Lung microvascular endothelial cell (primary cell): ENCODE measurements at regions not wholly inside any gene's neighbourhood (a gene's known extent, or its start where the extent isn't known, plus 50 kb on each side); places are given as distances from the start of the nearest gene placed in this dataset.
A peak's percentile ranks its signal among the peaks of the same experiment; 100 is the strongest.

ENCODE experiments used
- DNase-seq, 2 donors: peaks; one replicate each; pipeline versions ENCODE4 v3.0.0 to v3.0.0-alpha.2; 2010; ENCODE audit warnings: low read depth in 2 of 2

DNA sequence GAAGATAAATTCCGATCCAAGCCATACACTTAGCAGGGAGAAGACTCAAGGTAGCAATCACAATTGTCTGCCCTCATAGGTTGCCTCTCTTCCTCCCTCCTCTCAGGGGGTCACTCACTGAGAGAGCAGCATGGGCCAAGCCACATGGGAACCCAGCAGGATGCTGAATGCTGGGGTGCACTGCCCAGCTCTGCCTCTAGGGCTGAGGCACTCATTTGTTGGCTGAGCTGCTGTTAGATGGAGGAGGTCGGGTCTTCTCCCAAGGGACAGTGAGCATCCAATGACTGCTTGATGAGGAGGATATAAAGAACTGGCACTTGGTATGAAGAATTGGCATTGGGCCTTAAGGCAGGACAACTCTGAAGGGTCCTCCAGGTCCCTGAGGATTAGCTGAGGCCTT, 418.8 kb downstream of the SIPA1L2 start:
- DNase-seq = no peak

DNA sequence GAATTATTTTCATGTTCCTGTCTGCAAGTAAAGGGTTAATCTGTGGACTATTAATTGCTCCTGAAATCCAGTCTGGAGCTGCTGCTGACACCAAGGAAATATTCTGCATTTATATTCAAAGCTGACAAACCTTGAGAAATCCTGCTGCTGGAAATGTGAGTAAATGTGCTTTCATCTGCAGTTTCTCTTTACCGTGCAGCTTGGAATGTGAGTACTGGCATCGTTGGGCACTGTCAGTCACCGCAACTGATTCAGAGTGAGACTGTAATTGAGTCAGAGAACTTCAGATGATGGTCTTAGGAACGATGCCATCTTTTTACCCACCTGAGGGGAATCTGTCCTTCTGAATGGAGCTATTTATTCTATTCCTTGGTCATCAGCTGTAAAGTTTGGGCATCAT, 420.6 kb downstream of the SIPA1L2 start:
- DNase-seq = no peak

DNA sequence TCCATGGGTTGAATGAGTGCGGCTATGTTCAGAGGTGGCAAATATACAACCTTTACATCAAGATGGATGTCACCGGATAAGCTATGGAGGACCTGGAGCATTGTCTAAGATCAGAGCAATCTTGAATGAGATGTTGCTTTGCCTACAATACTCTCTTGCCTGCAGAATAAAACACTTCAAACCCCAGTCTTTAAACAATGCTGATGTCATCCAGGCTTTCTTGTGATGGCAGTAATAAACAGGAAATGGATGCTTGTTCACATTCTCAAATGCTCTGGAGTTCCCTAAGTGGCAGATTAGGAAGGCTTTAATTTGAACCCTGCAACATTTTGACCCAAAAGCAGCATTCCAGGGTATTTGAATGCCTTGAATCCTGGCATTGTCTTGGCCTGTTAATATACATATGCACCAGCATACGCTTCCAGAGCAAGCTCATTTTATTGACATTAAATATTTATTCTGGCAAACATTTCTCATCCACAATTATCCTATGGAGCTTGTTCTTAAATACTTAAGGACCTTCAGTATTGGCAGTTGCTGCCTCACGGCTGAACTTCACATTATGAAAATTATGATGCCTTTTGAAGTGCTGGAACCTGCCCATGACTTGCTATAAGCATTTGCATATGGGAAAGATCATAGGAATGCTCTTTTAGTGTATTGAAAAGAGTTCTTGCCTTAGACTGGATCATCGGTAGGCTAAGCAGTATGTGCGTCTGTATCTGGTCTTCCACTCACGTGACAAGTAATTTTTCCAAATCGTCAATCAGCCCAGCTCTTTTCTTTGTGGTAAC, 422.7 kb downstream of the SIPA1L2 start:
- DNase-seq = peak in 1 of 2 donors; percentile 6

DNA sequence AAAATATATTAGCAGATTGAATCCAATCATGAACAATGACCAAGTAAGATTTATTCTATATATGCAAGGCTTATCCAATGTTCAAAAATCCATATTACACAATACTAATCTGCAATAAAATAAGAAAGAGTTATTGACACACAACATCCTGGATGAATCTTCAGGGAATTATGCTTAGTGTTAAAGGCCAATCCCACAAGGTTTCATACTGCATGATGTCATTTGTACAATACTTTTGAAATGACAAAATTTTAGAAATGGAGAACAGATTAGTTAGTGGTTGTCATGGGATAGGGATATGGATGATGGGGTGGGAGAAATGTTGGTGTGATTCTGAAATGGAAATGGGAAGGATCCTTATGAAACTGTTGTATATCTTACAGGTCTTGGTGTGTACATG, 425.7 kb downstream of the SIPA1L2 start:
- DNase-seq = no peak

DNA sequence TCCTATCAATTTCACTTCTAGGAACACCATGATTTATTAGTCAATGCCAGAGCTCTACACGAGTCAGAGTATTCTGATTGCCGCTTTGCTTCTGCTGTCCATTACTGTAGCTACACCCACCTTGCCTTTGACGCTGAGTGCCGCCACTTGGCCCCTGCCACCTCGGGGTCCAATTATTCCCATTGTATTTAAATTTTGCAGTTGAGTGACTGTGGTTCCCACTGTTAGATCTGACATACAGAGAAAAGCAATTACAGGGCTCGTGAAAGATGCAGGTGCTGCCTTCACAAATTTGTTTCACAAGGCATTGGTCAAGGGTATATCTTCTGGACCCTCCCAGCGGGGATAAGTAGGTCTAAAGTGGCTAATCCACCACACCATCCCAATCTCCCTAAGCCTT, 428.9 kb downstream of the SIPA1L2 start:
- no peak for DNase-seq

DNA sequence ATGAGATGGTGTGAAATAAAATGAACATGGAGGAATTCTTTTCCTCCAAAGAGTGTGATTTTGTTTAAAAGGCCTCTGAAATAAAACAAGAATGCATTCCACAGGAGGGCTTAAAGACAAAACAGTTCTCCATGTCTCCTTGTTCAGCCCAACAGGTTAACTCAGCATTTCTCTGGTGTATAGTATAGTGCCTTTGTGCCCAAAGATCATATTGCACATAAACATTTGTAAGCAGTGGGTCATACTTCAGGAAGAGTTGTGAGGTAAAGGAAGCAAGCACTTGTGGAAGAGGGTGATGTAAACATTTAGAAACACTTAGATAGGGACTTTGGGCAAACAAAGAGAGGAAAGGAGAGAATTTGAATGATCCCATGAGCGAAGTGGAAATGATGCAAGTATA, 433.9 kb downstream of the SIPA1L2 start:
- DNase-seq = peak in 1 of 2 donors; percentile 43

DNA sequence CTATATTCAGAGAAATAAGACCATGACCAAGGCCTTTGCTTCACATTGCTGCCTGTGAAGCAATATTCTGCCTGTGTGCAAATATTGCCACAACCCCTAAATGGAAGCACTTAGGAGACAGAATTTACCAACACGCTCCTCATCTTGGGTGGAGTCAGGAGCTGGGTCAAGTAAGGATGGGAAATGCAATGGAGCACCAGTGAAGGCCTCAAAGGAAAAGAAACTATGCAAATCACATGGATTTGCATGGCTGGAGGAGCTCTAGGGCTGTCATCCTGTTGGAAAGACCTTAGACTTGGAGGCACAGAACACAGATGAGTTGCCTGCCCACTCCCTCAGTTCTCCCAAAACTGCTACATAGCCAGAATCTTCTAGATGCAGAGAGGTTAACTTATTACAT, 435.5 kb downstream of the SIPA1L2 start:
- no peak for DNase-seq

DNA sequence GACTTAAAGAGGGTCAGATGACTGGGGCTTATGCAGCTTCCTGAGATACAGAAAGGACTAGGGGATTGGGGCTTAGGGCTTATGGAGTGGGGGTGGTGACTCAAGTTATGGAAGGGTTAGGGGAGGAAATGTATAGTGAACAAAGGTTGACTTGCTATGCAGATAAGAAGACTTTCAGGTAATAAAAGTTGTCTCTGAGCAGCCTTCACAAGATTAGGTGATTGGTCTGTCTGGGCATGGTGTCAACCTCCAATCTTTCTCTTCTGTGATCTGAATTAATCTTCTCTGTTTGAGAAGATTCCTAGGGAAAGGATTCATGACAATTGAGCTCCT, 436.5 kb downstream of the SIPA1L2 start:
- DNase-seq = no peak

DNA sequence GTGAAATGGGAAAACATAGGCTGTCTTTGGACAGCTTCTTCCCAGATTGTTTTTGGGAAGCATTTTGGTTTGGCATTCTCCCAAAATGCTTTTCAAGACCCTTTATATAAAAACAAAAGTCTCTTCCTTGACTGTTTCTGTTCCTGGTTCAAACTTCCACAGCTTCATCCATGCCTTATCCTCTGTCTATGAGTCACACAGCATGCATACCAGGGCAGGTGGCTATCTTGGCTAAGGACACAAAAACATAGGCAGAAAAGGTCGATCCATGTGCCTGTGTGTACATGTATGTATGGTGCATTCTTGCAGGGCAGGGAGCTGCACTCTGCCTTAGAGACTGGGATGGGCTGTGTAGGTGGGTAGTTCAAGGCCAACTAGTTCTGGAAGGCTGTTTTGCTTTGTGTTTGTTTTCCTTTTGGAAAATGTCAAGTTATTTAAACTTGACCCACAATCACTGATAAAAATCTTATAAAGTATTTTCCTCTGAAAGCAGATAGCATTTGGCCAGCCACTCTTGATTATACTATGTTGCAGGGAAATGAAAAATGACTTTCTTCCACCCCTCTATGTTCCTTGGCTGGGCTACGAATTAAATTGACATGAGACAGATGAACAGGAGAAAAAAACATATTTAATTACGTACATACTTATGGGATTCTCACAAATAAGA, 437.0 kb downstream of the SIPA1L2 start:
- DNase-seq = peak in 1 of 2 donors; percentile 8

DNA sequence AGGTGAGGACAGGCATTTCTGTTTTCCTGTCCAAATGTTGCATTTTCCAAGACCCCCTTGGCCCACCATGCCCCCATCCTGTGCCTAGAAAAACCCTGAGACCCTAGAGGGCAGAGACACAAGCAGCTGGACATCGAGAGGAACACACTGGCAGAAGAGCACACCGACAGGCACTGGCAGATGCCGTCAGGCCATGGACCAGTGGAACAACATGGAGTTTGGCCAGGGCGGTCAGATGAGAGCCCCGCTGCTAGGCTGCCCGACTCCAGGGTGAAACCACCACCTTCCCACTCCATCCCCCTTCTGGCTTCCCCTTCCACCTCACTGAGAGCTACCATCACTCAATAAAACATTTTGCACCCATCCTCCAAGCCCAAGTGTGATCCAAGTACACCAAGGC, 438.4 kb downstream of the SIPA1L2 start:
- DNase-seq = no peak

DNA sequence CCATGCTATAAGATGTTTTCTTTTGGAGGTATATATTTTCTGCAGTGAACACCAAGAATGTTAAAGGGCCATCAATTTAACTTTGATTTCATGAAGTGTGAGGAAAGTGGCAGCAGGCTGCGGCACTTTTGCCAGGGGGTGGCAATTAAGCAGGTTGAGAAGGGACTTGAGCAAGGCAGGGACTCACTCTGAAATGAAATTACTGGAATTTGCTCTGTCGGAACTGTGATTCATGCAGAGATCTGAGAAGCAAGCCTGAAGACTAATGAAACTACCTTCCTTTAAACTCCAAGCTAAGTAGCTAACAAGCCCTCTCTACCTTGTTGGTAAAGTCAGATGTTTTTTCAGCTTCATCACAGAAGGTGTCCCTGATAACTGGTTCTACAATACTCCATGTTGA, 441.6 kb downstream of the SIPA1L2 start:
- no peak for DNase-seq

DNA sequence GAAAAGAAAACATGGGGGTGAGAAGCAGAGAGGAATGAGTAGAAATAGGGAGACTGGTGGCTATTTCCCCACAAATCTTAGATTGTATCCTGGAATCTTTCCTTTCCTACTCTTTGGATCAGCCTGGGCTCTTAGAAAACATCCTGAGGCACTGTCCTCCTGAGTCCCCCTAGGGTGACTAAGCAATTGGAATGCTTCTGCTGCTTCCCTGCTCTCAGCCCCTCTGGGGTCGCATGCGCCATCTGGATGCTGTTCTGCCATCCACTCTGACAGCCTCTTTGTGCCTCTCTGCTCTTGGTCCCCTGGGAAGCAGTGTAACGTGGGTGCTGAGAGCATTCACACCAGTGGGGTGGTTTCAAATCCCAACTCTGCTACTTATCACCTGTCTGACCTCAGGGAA, 443.0 kb downstream of the SIPA1L2 start:
- DNase-seq = no peak

DNA sequence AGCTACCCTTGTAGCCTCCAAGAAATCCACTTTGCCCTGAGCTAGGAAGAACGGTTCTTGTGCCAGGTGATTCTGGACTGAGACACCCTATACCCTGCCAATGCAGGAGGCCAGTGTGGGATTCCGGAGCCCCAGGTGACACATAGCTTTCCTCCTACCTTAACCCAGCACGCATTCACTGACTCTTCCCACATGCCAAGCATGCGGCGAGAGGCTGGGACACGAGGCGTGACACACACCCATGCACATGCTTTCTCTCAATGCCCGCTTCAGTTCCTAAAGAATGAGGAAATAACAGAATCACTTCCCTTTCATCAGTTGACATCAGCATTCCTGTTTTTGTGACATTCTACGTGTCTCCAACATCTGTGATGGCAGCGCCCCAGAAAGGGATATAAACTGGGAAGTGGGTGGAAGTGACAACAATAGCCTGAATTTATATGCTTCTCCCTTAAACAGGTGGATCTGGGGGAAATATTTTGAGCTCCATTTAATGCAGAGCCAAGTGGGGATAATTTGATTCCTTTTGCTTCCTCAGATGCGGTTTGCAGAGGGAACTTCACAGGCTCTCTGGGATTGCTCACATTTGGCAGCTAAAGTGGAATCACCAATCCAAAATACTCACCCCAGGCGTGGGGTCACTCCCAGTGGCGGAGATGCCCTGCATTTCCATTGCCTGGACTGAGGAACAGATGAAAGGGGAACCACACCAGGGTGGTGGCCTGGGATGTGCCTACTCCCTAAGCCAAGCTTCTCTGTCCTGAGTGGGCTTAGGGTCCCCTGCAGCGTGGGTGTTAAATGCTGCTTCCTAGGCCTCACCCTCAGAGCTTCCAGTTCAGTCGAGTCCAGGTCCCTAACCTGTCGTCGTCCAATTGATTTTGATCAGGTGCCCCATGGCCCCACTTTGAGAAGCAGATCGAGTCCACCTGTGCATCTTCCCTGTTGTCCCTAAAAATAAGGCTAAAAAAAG, 445.1 kb downstream of the SIPA1L2 start:
- DNase-seq = no peak

DNA sequence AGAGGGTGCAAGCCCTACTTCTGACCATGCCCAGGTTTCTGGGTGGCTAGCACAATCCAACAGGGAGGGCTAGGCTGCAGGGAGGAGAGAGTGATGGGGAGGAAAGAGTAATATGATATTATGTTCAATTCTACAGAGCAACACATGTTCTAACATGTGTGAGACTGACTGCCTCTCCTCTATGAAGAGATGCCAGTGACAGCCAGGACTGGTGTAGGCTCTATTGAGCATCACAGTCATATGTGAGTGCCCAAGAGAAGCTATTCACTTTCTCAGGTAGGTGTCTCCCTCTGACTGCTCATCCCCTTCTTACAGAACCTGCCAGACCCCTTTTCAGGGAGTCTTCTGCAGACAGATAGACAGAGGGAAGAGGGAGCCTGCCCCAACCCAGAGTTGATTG, 446.1 kb downstream of the SIPA1L2 start:
- DNase-seq = no peak

DNA sequence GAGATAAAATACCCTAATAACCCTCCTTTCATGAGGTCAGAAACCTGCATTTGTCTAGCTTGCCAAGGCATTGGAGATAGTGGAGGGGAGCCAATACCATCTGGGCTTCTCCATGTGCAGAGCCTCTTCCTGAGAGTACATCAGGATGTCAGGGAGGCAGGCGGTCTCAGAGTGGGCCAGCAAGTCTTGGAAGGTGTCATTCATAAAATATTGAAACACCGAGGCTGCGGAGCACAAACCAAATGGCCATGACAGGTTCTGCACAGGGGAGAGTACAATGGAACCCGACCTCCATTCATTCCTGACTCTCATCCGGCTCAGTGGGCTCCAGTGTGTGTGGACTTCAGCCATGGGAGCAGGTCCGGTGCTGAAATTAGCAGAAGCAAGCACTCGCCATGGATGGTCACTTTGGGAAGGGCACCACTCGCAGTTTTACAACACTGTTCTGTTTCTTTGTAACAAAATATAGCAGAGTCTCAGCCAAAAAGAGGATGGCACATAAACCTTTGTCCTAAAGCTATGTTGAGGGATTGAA, 446.6 kb downstream of the SIPA1L2 start:
- no peak for DNase-seq

DNA sequence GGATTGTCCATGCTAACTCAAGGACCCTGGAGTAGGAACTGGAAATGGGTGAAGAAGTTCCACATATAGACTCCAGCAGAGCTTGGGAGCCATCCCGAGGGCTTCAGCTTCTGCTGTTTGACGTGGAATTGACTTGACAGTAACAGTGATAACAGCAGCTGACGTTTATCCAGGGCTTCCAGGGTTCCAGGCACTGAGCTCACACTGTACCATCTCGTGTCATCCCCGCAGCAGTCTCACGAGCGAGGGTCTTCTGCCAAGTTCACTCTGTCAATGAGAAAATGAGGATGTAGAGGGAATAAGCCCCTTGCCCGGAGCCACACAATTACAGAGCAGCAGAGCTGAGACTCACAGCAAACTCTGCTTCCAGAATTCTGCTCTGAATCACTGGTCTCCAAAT, 447.7 kb downstream of the SIPA1L2 start:
- no peak for DNase-seq

DNA sequence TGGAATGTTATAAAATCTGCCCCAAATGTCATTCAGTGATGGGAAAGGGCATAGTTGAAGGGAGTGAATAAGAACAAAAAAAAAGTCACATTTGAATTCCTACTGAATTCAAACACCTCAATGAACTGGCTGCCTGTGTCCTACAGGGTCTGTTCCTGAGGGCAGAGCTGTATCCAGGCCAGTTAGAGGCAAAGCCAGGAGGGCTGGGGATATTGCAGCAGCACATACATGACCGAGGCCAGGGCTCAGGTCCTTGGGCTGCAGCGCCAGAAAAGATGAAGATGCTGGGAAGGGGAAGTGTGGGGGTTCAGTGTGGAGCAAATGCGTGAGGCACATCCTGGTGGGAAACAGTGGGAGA, 449.2 kb downstream of the SIPA1L2 start:
- DNase-seq = no peak

DNA sequence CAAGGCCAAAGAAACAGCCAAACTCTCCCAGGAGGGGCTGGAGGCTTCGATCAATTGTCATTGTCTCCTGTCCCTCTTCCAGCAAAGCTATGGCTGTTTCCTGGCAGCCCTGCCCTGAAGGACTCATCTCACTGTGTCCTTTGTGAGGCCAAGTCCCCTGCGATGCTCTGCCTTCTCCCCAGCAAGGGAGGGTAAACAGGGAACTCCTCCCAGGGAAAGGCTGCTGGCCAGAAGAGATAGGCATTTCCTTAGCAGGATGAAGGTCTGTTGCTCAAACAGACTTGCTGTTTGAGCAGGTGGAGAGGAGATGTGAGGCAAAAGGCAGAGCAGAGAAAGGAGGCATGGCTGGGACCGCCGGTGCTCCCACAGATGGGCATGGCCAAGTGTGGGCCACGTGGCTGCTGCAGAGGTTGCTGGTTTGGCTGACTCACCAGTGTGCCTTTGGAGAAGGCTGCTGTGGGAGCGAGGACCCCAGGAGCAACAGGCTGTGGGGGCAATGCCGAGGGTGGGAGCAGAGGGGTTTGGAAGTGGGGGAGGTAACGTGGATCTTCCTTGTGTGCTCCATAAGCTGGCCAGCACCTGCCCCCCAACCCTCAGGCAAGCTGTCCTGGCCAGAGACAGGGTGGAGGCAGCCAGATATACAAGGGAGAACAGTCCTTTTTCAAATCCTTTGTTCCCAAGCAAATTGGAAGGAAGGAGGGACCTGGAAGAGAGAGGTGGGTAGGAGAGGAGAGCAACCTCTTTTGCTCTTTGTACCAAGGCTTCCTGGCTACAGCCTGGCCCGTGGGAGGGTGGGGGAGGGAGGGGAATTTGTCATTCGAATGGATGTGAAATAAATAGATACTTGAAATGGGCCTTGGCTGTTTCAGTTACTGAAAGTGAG, 449.8 kb downstream of the SIPA1L2 start:
- no peak for DNase-seq

DNA sequence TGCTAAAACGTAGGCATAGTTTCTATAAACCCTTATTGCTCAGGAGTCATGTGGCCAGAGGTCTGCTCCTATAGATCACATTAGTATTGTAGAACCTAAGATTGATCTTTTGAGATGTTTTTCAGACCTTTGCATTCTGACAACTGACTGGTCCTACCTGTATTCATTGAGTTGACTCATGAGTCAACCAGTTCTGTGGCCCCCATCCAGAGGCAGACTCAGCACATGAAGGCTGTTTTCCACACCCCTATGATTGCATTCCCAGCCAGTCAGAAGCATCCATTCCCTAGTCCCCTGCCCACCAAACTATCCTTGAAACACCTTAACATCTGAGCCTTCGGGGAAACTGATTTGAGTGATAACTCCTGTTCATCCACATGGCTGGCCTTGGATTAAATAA, 451.7 kb downstream of the SIPA1L2 start:
- DNase-seq = no peak

DNA sequence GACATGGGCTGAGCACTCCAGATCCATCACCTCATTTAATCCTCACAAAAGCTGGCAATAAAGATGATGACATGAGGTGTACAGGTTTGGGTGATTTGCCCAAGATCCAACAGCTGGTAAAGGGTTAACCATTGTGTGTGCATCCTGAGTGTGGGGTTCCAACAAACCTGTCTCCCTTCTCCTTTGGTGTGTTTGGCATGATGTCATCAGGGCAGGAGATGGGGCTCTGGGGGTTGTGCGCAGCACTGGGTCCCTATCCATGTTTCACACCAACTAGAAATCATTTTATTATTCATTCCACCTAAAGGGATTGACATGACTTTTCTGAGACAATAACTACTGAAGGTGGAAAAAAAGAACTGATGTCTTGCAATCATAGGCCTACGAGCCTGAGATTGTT, 452.5 kb downstream of the SIPA1L2 start:
- no peak for DNase-seq

DNA sequence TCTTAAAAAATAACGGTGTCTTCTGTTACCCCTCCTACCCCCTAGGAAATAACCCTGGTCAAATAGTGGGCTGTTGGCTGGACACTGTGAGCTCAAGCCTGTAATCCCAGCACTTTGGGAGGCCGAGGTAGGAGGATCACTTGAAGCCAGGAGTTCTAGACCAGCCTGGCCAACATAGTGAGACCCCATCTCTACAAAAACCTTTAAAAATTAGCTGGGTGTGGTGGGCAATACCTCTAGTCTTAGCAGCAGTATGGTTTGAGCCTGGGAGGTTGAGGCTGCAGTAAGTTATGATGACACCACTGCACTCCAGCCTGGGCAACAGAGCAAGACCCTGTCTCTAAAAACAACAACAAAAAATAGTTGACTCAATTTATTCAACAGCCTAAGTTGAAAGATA, 453.7 kb downstream of the SIPA1L2 start:
- no peak for DNase-seq
